Esophagus muscularis mucosa (tissue), 4 donors: ENCODE measurements at regions not wholly inside any gene's neighbourhood (a gene's known extent, or its start where the extent isn't known, plus 50 kb on each side); places are given as distances from the start of the nearest gene placed in this dataset.

Experiments
- DNase-seq: peaks from one replicate; pipeline ENCODE4 v3.0.0-alpha.2; 2017; ENCODE audit errors: extremely low spot score
- H3K27ac ChIP-seq, 4 donors: fragments of 200-600 bp; sonication (generic); replicated peaks in 1 of 4; 1 replicate in 3 of 4; 2 replicates in 1 of 4; pipeline ENCODE4 v1.5.1; 2016 to 2019; ENCODE audit warnings: mild to moderate bottlenecking in 1 of 4
- H3K27me3 ChIP-seq, 4 donors: fragments of 200-600 bp; sonication (generic); one replicate each; pipeline versions ENCODE4 v1.5.1 to v1.6.0; 2016 to 2019
- H3K36me3 ChIP-seq, 4 donors: fragments of 200-600 bp; sonication (generic); one replicate each; pipeline ENCODE4 v1.5.1; 2016 to 2019
- H3K4me1 ChIP-seq, 4 donors: fragments of 200-600 bp; sonication (generic); one replicate each; pipeline ENCODE4 v1.5.1; 2016 to 2019
- H3K4me3 ChIP-seq, 4 donors: fragments of 200-600 bp; sonication (generic); 1 replicate in 2 of 4; 2 replicates in 2 of 4; pipeline ENCODE4 v1.5.1; 2016 to 2019; ENCODE audit warnings: mild to moderate bottlenecking in 4 of 4, moderate library complexity in 1 of 4
- H3K9me3 ChIP-seq, 4 donors: fragments of 200-600 bp; sonication (generic); 1 replicate in 3 of 4; 2 replicates in 1 of 4; pipeline ENCODE4 v1.5.1; 2016 to 2019
- EP300 ChIP-seq: sonication (generic); formaldehyde crosslinking; IDR thresholded peaks from one replicate; pipeline ENCODE4 v1.6.1; 2017; ENCODE audit warnings: antibody characterized with exemption
- POLR2A ChIP-seq: fragments of 450-650 bp; IDR thresholded peaks from one replicate; pipeline ENCODE4 v1.6.1; 2017; ENCODE audit warnings: antibody characterized with exemption, moderate library complexity, mild to moderate bottlenecking, low read depth
- POLR2AphosphoS5 ChIP-seq, 2 donors: sonication (generic); formaldehyde crosslinking; IDR thresholded peaks; one replicate each; pipeline ENCODE4 v1.6.1; 2017; ENCODE audit warnings: antibody characterized with exemption in 2 of 2
- WGBS: methylation state at CpG from one replicate; pipeline ENCODE4 v1.1.5; 2018; 5-methylcytosine and 5-hydroxymethylcytosine counted together
- intact Hi-C: fragments of 100-400 bp; cut with DNase I; formaldehyde crosslinking; loops from one replicate; pipeline ENCODE4 v1.15.1; 2023
- TF ChIP-seq, protein P1 (sequence below), 3 experiments: fragments of 200-600 bp in 2 of 3; fragments of 450-650 bp in 1 of 3; sonication (generic) in 2 of 3; IDR thresholded peaks; one replicate each; pipeline ENCODE4 v1.5.1; 2017 to 2019; ENCODE audit warnings: antibody characterized with exemption in 3 of 3, mild to moderate bottlenecking in 2 of 3, moderate library complexity in 1 of 3

DNA sequence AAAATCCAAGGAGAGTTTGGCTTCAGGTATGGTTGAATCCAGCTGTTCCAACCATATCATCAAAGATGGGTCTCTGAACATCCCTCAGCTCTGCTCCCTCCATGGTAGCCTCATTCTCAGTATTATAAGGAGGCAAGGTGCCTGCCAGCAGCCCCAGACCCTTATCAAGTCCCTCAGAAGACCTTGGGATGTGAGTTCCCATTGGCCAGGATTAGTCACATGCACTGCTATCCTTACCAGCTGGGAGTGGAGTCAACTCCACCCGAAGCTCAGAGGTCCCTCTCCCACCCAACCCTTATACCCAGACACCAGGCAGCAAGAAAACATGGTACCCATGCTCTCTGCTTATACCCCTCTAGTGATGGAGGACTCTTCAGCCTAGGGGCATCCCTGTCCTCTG is 153.7 kb upstream of the ZBTB40 start:
- TF ChIP-seq POLR2AphosphoS5 (IDR thresholded peaks at IDR 0.05) (no peak), EP300 (no peak), POLR2A (no peak)
- TF ChIP-seq, protein P1, sequence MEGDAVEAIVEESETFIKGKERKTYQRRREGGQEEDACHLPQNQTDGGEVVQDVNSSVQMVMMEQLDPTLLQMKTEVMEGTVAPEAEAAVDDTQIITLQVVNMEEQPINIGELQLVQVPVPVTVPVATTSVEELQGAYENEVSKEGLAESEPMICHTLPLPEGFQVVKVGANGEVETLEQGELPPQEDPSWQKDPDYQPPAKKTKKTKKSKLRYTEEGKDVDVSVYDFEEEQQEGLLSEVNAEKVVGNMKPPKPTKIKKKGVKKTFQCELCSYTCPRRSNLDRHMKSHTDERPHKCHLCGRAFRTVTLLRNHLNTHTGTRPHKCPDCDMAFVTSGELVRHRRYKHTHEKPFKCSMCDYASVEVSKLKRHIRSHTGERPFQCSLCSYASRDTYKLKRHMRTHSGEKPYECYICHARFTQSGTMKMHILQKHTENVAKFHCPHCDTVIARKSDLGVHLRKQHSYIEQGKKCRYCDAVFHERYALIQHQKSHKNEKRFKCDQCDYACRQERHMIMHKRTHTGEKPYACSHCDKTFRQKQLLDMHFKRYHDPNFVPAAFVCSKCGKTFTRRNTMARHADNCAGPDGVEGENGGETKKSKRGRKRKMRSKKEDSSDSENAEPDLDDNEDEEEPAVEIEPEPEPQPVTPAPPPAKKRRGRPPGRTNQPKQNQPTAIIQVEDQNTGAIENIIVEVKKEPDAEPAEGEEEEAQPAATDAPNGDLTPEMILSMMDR (IDR thresholded peaks at IDR 0.05) = no peak
- WGBS = no CpG with 5 or more reads among the region's 1 CpG
- DNase-seq = no peak

DNA sequence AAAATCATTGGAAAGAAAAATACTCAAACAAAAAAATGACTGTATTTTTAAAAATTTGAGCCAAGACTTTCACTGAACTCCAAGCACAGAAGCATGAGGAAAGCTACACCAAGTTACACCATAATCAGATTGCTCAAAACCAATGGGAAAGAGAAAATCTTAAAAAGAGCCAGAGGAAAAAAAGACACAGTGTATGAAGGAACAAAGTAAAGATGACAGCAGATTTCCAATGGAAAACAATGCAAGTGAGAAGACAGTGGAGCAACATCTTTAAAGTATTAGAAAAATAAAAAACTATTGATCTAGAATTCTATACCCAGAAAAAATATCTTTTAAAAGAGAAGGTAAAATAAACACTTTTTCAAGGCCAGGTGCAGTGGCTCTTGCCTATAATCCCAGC is 147.8 kb upstream of the ZBTB40 start:
- Histone ChIP-seq H3K36me3 (no peaks in the 10 kb centered on the region), H3K4me1 (no peaks in the 10 kb centered on the region), H3K9me3 (peaks cover 0 to 17% (median 14%) of the 10 kb centered on the region in 4 donors), H3K4me3 (no peak overlapping the region), H3K27ac (no peak overlapping the region), H3K27me3 (peaks cover 0 to 30% (median 0%) of the 10 kb centered on the region in 4 donors)
- TF ChIP-seq POLR2A = no peak
- intact Hi-C loops = no loop called here
- DNase-seq = no peak

More for the DNA sequence above, 153.7 kb upstream of the ZBTB40 start:
- intact Hi-C loops = no loop called here
- Histone ChIP-seq H3K27me3 (peaks cover 0 to 40% (median 0%) of the 10 kb centered on the region in 4 donors), H3K9me3 (peaks cover 0 to 7% (median 2%) of the 10 kb centered on the region in 4 donors), H3K4me3 (no peak overlapping the region), H3K4me1 (no peaks in the 10 kb centered on the region), H3K36me3 (no peaks in the 10 kb centered on the region), H3K27ac (no peak overlapping the region)

DNA sequence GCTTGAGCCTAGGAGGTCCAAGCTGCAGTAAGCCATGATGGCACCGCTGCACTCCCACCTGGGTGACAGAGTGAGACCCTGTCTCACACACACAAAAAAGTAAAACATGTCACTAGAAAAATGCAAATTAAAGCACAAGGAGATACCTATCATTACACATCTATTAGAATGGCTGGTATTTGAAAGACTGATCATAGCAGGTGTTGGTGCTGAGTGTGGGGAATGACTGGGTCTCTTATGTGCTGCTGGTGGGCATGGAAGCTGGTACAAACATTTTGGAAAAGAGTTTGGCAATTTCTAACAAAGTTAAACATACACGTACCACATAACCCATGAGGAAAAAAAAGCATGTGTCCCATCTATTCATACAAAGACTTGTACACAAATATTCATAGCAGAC is 142.1 kb upstream of the ZBTB40 start:
- intact Hi-C loops = no loop called here
- Histone ChIP-seq H3K4me3 (no peak overlapping the region), H3K27me3 (peaks cover 0 to 54% (median 0%) of the 10 kb centered on the region in 4 donors), H3K36me3 (no peaks in the 10 kb centered on the region), H3K9me3 (peaks cover 0 to 2% (median under 1%) of the 10 kb centered on the region in 4 donors), H3K4me1 (no peaks in the 10 kb centered on the region), H3K27ac (no peak overlapping the region)
- WGBS = 92% methylated on average over 2 of the region's 2 CpGs
- DNase-seq = no peak
- TF ChIP-seq, protein P1 (IDR thresholded peaks at IDR 0.05) = no peak
- TF ChIP-seq EP300 = no peak
- no peak for TF ChIP-seq POLR2AphosphoS5 (IDR thresholded peaks at IDR 0.05)
- TF ChIP-seq POLR2A = no peak

DNA sequence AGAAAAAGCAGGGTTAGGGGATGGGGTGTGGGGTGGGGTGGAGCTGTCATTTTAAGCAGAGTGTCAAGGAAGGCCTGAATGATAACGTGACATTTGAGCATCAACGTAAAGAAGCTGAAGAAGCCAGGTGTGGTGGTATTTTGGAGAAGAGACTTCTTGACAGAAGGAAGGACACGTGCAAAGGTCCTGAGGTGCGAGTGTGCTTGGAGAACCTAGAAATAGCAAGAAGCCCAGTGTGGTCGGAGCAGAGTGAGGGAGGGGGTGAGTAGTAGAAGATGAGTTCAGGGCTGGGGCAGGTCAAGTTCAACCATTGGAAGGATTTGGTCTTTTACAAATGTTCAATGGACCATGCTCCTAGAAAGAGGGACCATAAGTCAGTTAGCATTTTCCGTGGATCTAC is 140.2 kb upstream of the ZBTB40 start:
- 96% methylated on average over 6 of the region's 6 CpGs for WGBS
- intact Hi-C loops = no loop called here
- Histone ChIP-seq H3K9me3 (no peaks in the 10 kb centered on the region), H3K36me3 (no peaks in the 10 kb centered on the region), H3K27ac (no peak overlapping the region), H3K4me1 (no peaks in the 10 kb centered on the region), H3K27me3 (peaks cover 0 to 52% (median 0%) of the 10 kb centered on the region in 4 donors), H3K4me3 (no peak overlapping the region)
- TF ChIP-seq POLR2AphosphoS5 (IDR thresholded peaks at IDR 0.05) (no peak), POLR2A (no peak), EP300 (no peak)
- TF ChIP-seq, protein P1 (IDR thresholded peaks at IDR 0.05) = no peak
- no peak for DNase-seq

DNA sequence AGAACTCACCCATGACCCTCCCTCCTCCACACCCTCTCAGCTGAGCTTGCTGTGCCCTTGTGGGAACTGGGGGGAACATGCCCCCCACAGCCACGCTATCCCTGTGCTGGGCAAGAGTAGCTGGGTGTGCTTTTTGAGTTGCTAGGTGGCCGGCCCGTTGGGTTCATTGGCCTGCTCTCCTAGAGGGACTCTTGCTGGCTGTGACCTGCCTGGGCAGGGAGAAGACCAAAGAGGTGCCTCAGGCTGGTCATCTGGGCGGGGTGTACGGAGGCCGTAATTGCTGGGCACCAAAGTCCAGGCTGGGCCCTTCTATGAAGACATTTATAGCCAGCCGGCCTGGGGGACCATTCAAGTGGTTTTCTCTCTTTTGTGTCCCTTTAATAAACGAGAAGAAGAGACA is 138.3 kb upstream of the ZBTB40 start:
- Histone ChIP-seq H3K4me3 (no peak overlapping the region), H3K36me3 (no peaks in the 10 kb centered on the region), H3K9me3 (no peaks in the 10 kb centered on the region), H3K4me1 (peaks cover 0 to under 1% (median 0%) of the 10 kb centered on the region in 4 donors), H3K27ac (no peak overlapping the region), H3K27me3 (peaks cover 0 to 64% (median 0%) of the 10 kb centered on the region in 4 donors)
- intact Hi-C loops = no loop called here
- no peak for DNase-seq
- 94% methylated on average over 8 of the region's 8 CpGs for WGBS
- TF ChIP-seq, protein P1 (IDR thresholded peaks at IDR 0.05) = no peak
- TF ChIP-seq POLR2A (no peak), EP300 (no peak), POLR2AphosphoS5 (IDR thresholded peaks at IDR 0.05) (no peak)
